HCT116 (cell line): ENCODE measurements at regions not wholly inside any gene's neighbourhood (a gene's known extent, or its start where the extent isn't known, plus 50 kb on each side); places are given as distances from the start of the nearest gene placed in this dataset.

Experiments
- ATAC-seq: fragments of 200-7000 bp; cut with Tn5 transposase; 2 replicates; pipeline ENCODE4 v1.9.1; 2020; ENCODE audit warnings: mild to moderate bottlenecking, moderate library complexity
- BruUV-seq: library from RNA; stranded (reverse); fragments of 400-500 nt; replicated peaks from 2 replicates; lab custom pipeline; 2021; lab: Mats Ljungman, UMichigan
- CTCF ChIA-PET: fragments of 300-600 bp; sonication (Branson Sonifier 250); formaldehyde crosslinking; loops from one replicate; lab custom pipeline; 2021; ENCODE audit warnings: antibody characterized with exemption; lab: Charles Lee
- POLR2A ChIA-PET: fragments of 300-600, 350-600 bp; sonication (Branson Sonifier 250); formaldehyde crosslinking; loops from one replicate; lab custom pipeline; 2021; ENCODE audit warnings: antibody characterized with exemption; lab: Charles Lee
- RAD21 ChIA-PET, 2 experiments: fragments of 300-600 bp; sonication (Branson Sonifier 250); formaldehyde crosslinking; loops; one replicate each; lab custom pipeline; 2023; ENCODE audit warnings: low total read pairs in 2 of 2; ENCODE audit not compliant: uncharacterized antibody in 2 of 2, unreplicated experiment in 2 of 2, low non-redundant PET in 1 of 2; lab: Charles Lee
- DNase-seq: peaks from one replicate; pipeline ENCODE4 v3.0.0-alpha.2; 2010; ENCODE audit warnings: low read depth, low spot score
- H2AFZ ChIP-seq: fragments of 200-600 bp; shearing (Covaris generic), sonication (generic); 2 replicates; pipeline ENCODE4 v1.6.1; 2017; ENCODE audit warnings: low read depth, mixed run types, mixed read lengths, antibody characterized with exemption, low read length; ENCODE audit not compliant: poor library complexity, severe bottlenecking
- H3K27ac ChIP-seq: 2 replicates; pipeline ENCODE4 v1.5.1; 2012; ENCODE audit warnings: low read depth, low read length
- H3K27me3 ChIP-seq: fragments of 200-600 bp; sonication (generic); 2 replicates; pipeline ENCODE4 v1.6.1; 2016; ENCODE audit warnings: mixed run types, low read length, mixed read lengths; ENCODE audit not compliant: insufficient read depth
- H3K36me3 ChIP-seq, 2 experiments: fragments of 200-500 bp in 1 of 2; fragments of 200-600 bp in 1 of 2; sonication (Bioruptor generic) in 1 of 2; sonication (generic) in 1 of 2; 2 replicates each; pipeline versions ENCODE4 v1.5.1 to v1.6.1; 2014 to 2016; ENCODE audit warnings: low read length in 2 of 2, inconsistent platforms in 1 of 2, mixed read lengths in 1 of 2, mixed run types in 1 of 2; ENCODE audit not compliant: insufficient read depth in 2 of 2, control insufficient read depth in 1 of 2
- H3K4me1 ChIP-seq, 2 experiments: fragments of 200-600 bp in 1 of 2; sonication (generic) in 1 of 2; 2 replicates each; pipeline versions ENCODE4 v1.5.1 to v1.6.1; 2012 to 2017; ENCODE audit warnings: low read length in 2 of 2, inconsistent platforms in 1 of 2, mild to moderate bottlenecking in 1 of 2, mixed read lengths in 1 of 2, mixed run types in 1 of 2, moderate library complexity in 1 of 2; ENCODE audit not compliant: insufficient read depth in 2 of 2, control insufficient read depth in 1 of 2
- H3K4me2 ChIP-seq: fragments of 200-600 bp; sonication (generic); 2 replicates; pipeline ENCODE4 v1.6.1; 2017; ENCODE audit warnings: mixed run types, low read length, mixed read lengths
- H3K4me3 ChIP-seq, 2 experiments: fragments of 200-600 bp in 1 of 2; sonication (generic) in 1 of 2; replicated peaks in 1 of 2; 2 replicates each; pipeline ENCODE4 v1.5.1; 2011 to 2016; ENCODE audit warnings: low read length in 2 of 2, control low read depth in 1 of 2, low read depth in 1 of 2, mild to moderate bottlenecking in 1 of 2, mixed read lengths in 1 of 2, mixed run types in 1 of 2
- H3K79me2 ChIP-seq: fragments of 200-600 bp; sonication (generic); 2 replicates; pipeline ENCODE4 v1.6.1; 2017; ENCODE audit warnings: mild to moderate bottlenecking, mixed run types, low read length, moderate library complexity, mixed read lengths; ENCODE audit not compliant: insufficient read depth
- H3K9ac ChIP-seq: fragments of 200-600 bp; sonication (generic); 2 replicates; pipeline ENCODE4 v1.6.1; 2016; ENCODE audit warnings: low read length, mixed read lengths
- H3K9me2 ChIP-seq: fragments of 200-600 bp; sonication (generic), shearing (Covaris generic); 2 replicates; pipeline ENCODE4 v1.6.1; 2017; ENCODE audit warnings: mixed run types, mild to moderate bottlenecking, moderate library complexity; ENCODE audit not compliant: insufficient read depth
- H3K9me3 ChIP-seq, 2 experiments: fragments of 200-500 bp in 1 of 2; fragments of 200-600 bp in 1 of 2; sonication (Bioruptor generic) in 1 of 2; sonication (generic) in 1 of 2; 2 replicates each; pipeline ENCODE4 v1.6.1; 2014 to 2017; ENCODE audit warnings: low read length in 2 of 2, mixed read lengths in 2 of 2, inconsistent platforms in 1 of 2, low read depth in 1 of 2, mild to moderate bottlenecking in 1 of 2, mixed run types in 1 of 2, moderate library complexity in 1 of 2; ENCODE audit not compliant: control insufficient read depth in 1 of 2, insufficient read depth in 1 of 2
- H4K20me1 ChIP-seq: fragments of 200-600 bp; sonication (generic), shearing (Covaris generic); 2 replicates; pipeline ENCODE4 v1.6.1; 2017; ENCODE audit warnings: mixed run types, mild to moderate bottlenecking, moderate library complexity; ENCODE audit not compliant: insufficient read depth
- CBX3 ChIP-seq: IDR thresholded peaks from 2 replicates; pipeline ENCODE4 v1.6.1; 2012; ENCODE audit warnings: low read depth
- CEBPB ChIP-seq: IDR thresholded peaks from 2 replicates; pipeline ENCODE4 v1.6.1; 2012; ENCODE audit warnings: low read depth
- CTCF ChIP-seq, 3 experiments: fragments of 200-600 bp in 1 of 3; sonication (generic) in 1 of 3; IDR thresholded peaks in 2 of 3; conservative IDR thresholded peaks in 1 of 3; 2 replicates each; pipeline ENCODE4 v1.5.1; 2012 to 2017; ENCODE audit warnings: low read depth in 2 of 3, low read length in 2 of 3, antibody characterized with exemption in 1 of 3, borderline replicate concordance in 1 of 3, control low read depth in 1 of 3, mild to moderate bottlenecking in 1 of 3, mixed read lengths in 1 of 3, mixed run types in 1 of 3, moderate library complexity in 1 of 3; ENCODE audit not compliant: insufficient read depth in 1 of 3
- FOSL1 ChIP-seq: IDR thresholded peaks from 2 replicates; pipeline ENCODE4 v1.6.1; 2012; ENCODE audit warnings: low read depth
- JUND ChIP-seq: IDR thresholded peaks from 2 replicates; pipeline ENCODE4 v1.6.1; 2012
- SIN3A ChIP-seq: IDR thresholded peaks from 2 replicates; pipeline ENCODE4 v1.6.1; 2012; ENCODE audit warnings: low read depth
- SP1 ChIP-seq: IDR thresholded peaks from 2 replicates; pipeline ENCODE4 v1.6.1; 2012; ENCODE audit warnings: low read depth
- ZFX ChIP-seq: fragments of 450-650 bp; IDR thresholded peaks from 2 replicates; pipeline ENCODE4 v1.6.1; 2017
- intact Hi-C: fragments of 100-400 bp; cut with micrococcal nuclease; formaldehyde crosslinking; loops from 2 replicates; pipeline ENCODE4 v1.10.0; 2022
- TF ChIP-seq, protein P1 (sequence below): IDR thresholded peaks from 2 replicates; pipeline ENCODE4 v1.6.1; 2011; ENCODE audit warnings: mild to moderate bottlenecking, low read length, moderate library complexity; ENCODE audit not compliant: insufficient replicate concordance; ENCODE audit errors: extremely low read depth

GRCh38 chr6:168901076-168901475 is 352.6 kb downstream of the THBS2 start:
- BruUV-seq = no TSS peak
- no peak overlapping the region for H3K4me2 ChIP-seq
- no peak overlapping the region for H2AFZ ChIP-seq
- no peak for TF ChIP-seq ZFX
- TF ChIP-seq, protein P1, sequence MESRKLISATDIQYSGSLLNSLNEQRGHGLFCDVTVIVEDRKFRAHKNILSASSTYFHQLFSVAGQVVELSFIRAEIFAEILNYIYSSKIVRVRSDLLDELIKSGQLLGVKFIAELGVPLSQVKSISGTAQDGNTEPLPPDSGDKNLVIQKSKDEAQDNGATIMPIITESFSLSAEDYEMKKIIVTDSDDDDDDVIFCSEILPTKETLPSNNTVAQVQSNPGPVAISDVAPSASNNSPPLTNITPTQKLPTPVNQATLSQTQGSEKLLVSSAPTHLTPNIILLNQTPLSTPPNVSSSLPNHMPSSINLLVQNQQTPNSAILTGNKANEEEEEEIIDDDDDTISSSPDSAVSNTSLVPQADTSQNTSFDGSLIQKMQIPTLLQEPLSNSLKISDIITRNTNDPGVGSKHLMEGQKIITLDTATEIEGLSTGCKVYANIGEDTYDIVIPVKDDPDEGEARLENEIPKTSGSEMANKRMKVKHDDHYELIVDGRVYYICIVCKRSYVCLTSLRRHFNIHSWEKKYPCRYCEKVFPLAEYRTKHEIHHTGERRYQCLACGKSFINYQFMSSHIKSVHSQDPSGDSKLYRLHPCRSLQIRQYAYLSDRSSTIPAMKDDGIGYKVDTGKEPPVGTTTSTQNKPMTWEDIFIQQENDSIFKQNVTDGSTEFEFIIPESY = no peak
- no peak for TF ChIP-seq CBX3
- TF ChIP-seq SIN3A = no peak
- TF ChIP-seq JUND = no peak
- TF ChIP-seq CEBPB = no peak
- no peak for TF ChIP-seq FOSL1
- no peak for TF ChIP-seq CTCF (IDR thresholded peaks at IDR 0.05 in 2 of 3, conservative IDR thresholded peaks at IDR 0.05 in 1 of 3; ENCODE audit: borderline replicate concordance in 1 of 3, insufficient read depth in 1 of 3, low read depth in 2 of 3, low read length in 2 of 3)
- no peak for TF ChIP-seq SP1
- H3K27ac ChIP-seq = no peak overlapping the region
- ChIA-PET POLR2A (no interaction called here), RAD21 (no interaction called here), CTCF (no interaction called here)
- no peaks in the 10 kb centered on the region for H3K27me3 ChIP-seq
- H3K9me3 ChIP-seq = no peaks in the 10 kb centered on the region
- no peaks in the 10 kb centered on the region for H4K20me1 ChIP-seq
- H3K9ac ChIP-seq = no peak overlapping the region
- H3K9me2 ChIP-seq = no peaks in the 10 kb centered on the region
- H3K4me3 ChIP-seq = no peak overlapping the region
- no peaks in the 10 kb centered on the region for H3K4me1 ChIP-seq
- no peaks in the 10 kb centered on the region for H3K79me2 ChIP-seq
- DNase-seq (no peak), ATAC-seq (no peak)
- H3K36me3 ChIP-seq = no peaks in the 10 kb centered on the region
- intact Hi-C loops = no loop called here
